H4 (cell line): ENCODE measurements at regions not wholly inside any gene's neighbourhood (a gene's known extent, or its start where the extent isn't known, plus 50 kb on each side); places are given as distances from the start of the nearest gene placed in this dataset.
"Not testable (repeated sequence)": the region's sequence is repeated elsewhere in the genome, so short reads cannot be mapped to it uniquely, and the experiment has no call there.

ENCODE experiments used
- DNase-seq: peaks from one replicate; pipeline ENCODE4 v3.0.0-alpha.2; 2015; ENCODE audit warnings: low spot score

- no peak for DNase-seq
Measured at GRCh38 chr2:167592441-167592840, 655.0 kb downstream of the STK39 start.

DNA sequence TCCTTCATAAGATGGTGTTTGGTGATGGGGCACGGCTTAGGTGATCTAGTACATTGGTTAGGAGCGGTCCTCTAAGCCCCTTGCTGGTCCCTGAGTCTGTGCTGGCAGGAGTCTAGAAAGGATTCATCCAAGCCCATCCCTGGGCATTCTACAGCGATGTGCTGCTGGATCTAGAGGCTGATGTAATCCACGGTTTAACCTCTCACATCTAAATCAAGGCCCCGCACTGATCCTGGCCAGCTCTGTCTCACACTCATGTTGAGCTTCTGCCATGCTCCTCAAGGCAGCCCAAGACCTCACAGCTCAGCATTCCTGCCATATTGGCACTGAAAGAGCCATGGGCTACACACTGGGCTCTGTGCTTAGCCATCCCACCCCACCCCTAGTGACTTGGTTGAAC lies 664.8 kb downstream of the STK39 start:
- peak; percentile 6 for DNase-seq

GRCh38 chr2:167581961-167582574 lies 665.3 kb downstream of the STK39 start:
- DNase-seq = peak; percentile 31

GRCh38 chr2:167579826-167580225 lies 667.6 kb downstream of the STK39 start:
- DNase-seq = no peak

DNA sequence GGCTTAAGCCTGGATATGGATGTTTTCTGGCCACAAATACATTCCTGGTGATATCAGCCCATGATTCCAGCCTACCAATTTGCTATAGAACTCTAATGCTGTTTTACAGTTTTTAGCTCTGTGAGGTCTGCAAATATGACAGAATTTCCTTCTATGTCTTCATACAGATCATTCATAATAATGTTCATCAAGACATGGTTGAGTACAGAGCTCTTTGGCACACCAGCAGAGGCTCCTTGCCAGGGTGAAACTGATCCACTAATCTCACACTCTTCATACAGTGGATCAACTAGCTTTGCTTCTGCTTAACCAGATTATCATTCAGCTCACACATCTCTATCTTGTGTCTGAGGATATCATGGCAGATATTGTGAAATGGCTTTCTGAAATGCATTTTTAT lies 672.1 kb downstream of the STK39 start:
- DNase-seq = no peak

DNA sequence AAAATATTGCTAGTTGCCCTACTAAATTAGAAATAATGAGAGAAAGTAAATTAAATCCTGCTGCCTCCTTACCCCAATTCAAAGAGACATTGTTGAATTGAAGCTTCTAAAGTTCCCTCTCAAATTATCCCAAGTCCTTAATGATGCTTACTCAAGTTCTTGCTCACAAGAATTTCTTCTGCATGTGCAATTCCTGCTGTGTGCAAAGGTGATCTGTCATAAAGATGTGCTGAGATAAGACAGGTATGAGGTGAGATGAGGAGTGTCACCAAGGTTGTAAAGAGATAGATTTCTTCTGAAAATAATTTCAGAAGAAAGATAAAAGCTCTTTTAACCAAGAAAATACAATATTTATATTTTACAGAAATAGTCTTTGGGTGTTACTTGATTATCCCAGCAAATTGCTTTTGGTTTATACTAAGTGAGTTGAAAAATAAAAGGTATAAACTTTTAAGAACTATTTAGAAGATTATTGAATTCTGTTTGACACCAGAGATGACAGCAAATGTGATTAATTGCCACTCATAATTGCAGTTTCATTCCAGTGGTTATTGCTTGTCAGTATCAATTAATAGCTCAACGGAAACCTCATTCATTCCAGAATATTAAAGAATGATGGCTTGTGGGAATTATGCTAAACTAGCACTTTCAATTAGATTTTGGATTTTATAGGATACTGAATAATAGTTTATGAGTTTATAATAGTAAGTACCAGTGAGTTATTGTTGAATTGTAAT lies 674.3 kb downstream of the STK39 start:
- DNase-seq = no peak

DNA sequence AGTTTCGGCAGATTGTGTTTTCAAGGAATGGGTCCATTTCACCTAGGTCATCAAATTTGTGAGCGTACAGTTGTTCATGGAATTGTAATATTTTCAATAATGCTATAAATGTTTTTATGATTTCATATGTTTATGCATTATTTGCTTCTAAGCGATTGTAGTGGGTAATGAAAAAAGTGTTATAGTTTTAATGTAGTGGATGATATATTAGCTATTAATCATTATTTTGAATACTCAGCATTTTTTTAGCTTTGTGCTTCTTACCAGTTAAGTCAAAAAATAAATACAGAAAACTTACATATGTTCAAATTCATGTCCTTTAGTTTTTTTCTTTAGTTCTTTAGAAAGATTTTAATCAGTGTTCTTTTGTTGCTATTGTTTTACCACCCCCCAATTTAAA lies 677.0 kb downstream of the STK39 start:
- no peak for DNase-seq

GRCh38 chr2:167563885-167564619 lies 675.8 kb downstream of the XIRP2 start:
- DNase-seq = not testable (repeated sequence)

DNA sequence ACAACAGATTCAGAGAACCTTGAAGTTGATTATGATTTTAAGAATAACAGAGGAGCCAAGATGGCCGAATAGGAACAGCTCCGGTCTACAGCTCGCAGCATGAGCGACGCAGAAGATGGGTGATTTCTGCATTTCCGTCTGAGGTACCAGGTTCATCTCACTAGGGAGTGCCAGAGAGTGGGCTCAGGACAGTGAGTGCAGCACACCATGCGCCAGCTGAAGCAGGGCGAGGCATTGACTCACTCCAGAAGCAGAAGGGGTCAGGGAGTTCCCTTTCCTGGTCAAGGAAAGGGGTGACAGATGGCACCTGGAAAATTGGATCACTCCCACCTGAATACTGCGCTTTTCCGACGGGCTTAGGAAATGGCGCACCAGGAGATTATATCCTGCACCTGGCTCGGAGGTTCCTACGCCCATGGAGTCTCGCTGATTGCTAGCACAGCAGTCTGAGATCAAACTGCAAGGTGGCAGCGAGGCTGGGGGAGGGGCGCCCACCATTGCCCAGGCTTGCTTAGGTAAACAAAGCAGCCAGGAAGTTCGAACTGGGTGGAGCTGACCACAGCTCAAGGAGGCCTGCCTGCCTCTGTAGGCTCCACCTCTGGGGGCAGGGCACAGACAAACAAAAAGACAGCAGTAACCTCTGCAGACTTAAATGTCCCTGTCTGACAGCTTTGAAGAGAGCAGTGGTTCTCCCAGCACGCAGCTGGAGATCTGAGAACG lies 670.2 kb downstream of the XIRP2 start:
- DNase-seq = not testable (repeated sequence)

GRCh38 chr2:167555098-167555720 lies 666.9 kb downstream of the XIRP2 start:
- DNase-seq = no peak

DNA sequence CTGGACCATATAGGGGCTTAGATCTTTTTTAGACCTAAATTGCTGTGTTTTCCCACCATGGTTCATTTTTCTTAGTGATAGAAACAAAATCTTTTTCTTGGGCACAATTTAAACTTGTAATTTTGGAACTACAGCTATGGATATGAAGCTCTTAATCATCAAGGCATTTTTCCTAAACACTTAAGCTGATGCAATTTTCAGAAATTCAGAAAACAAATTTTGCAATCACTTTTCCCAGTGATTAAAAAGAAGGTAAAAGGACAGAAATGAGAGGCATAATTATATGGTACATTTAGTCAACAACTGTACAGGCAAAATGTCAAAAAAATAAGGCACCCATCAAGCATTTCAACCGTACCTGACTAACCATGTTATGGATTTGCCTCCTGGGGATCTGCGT lies 665.4 kb downstream of the XIRP2 start:
- no peak for DNase-seq

- DNase-seq = no peak
Measured at GRCh38 chr2:167551416-167551815, 663.1 kb downstream of the XIRP2 start.

DNA sequence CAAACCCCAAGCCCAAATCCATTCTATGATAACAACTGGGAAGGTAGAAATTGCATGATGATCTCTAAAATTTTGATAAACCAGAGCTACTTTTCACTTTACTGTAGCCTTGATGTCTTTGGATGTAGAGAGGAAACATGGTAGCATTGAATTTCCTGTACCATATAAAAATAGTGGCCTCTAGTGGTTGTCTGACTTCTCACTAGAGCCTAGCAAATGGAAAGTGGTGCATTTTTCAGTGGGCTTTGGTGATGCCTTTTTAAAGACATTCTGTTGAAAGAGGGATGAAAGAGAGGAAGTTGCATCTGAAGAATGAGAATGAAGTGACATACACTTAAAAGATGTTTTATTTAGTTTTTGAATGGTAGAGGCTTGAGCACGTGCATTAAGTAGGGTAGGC lies 662.2 kb downstream of the XIRP2 start:
- DNase-seq = peak; percentile 10

DNA sequence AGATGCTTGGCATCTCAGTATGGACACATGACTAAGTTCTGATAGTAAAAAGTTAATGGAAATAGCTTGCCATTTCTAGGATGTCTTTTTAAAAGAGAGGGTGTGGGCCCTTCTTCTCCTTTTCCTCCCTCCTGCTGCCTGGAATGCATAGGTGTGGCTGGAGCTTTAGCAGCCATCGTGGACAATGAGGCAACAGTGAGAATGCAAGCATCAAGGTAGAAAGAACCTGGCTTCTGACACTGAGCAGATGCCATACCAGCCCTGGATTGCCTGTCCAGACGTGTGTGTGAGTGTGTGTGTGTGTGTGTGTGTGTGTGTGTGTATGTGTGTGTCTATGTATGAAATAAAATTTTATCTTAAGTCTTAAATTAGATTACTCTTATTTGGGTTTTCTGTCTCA lies 660.1 kb downstream of the XIRP2 start:
- no peak for DNase-seq

GRCh38 chr2:167544602-167545001 lies 656.3 kb downstream of the XIRP2 start:
- no peak for DNase-seq

DNA sequence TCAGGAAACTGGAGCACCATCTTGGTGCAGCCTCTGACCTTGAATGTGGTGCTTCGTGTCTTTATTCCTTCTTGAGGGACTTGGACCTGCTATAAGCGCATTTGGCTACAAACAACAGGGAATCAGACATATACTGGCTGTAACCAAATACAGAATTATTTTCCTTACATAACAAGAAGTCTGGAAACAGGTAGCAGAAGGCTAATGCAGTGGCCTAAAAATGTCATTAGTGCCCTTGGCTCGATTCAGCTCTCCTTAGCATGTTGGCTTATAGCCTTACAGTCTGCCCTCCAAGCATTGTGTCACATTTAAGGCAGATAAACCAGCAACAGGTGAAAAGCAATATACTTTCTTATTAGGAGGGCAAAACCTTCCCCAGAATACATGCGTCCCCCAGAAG lies 655.4 kb downstream of the XIRP2 start:
- DNase-seq = no peak

GRCh38 chr2:167537743-167538142 lies 649.5 kb downstream of the XIRP2 start:
- no peak for DNase-seq

DNA sequence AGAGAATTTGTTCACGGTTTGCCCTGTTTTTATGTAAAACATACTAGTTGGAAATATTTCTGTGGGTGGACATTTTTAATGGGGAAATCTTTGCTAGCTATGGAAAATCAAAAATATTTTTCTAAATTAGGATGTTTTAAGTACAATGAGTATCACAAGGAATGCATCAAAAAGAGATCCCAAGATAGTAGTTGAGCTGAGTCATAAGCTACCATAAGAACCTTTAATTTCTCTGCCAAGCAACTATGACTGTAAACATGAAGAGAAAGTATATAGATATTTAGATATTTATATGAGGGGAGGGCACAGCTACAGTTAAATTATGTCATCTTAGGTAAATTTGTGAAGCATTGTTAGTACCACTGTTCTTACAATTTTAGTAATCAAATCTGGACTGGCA lies 646.2 kb downstream of the XIRP2 start:
- DNase-seq = no peak

DNA sequence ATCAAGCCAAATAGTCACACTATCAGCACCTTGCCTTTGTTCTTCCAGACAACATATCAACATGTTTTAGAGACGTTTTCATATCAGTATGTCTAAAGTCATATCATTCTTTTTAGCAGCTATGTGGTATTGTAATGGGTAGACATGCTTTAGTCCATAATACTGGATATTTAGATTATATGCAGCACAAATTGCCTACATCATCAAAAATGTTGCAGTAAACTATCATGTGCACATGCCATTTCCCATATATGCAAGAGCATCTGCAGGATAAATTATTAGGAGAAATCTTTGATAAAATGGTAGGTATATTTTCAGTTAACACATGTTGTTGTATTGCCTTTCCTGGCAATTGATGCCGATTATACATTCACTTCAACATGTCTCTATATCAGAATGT lies 636.5 kb downstream of the XIRP2 start:
- no peak for DNase-seq

DNA sequence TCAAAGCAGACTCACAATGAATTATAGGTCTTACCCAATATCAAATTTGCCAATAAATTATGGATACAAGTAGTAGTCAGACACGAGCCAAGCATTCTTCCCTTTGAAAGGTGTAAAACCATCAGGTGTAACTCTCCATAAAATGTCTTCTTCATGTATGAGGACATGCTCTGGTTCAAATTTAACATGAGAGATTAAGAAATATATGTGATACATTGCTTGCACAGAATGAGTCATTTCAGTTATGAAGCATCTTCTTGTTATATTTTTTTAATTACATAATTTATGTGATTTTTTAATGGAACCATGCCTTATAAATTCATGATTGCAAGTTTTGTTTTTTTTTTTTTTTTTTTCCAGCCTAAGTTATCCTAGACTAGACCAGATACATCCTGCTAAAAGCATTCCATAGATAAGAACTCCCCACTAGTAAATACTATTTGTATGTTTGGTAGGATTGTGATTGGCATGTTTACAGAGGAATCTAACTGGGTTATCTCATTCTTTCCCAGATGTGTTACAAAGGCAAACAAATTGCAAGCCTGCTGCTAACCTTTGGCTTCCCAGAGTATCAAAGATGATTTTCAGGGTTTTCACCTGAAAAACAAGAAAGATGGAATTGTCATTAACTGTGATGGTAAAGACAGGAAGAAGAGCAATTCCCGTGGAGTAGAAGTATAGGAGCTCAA lies 621.9 kb downstream of the XIRP2 start:
- DNase-seq = peak; percentile 4

DNA sequence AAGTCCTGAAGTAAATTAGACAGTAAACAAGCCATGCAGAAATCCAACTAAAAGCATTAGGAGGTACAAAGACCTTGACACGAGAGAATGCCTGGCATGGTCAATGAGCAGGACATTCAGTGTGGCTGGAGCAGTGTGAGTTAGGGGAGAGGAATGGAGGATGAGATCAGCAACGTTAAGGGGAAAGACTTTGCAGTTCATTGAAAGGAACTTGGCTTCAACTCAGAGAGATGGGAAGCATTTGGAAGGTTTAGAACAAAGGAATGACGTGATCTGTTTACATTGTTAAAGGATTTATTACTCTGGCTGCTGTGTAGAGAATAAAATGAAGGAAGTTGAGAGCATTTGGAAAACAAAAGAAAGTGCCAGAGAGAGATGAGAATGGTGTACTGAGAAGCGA lies 621.3 kb downstream of the XIRP2 start:
- peak; percentile 60 for DNase-seq
